ENCODE measurements at regions not wholly inside any gene's neighbourhood (a gene's known extent, or its start where the extent isn't known, plus 50 kb on each side); places are given as distances from the start of the nearest gene placed in this dataset.

GRCh38 chr1:87812871-87813577 lies 484.3 kb downstream of the LMO4 start:
- no peak for DNase-seq
- Mint-ChIP-seq H3K4me1 (no peaks in the 10 kb centered on the region), H3K27me3 (ENCODE audit: low read depth, poor library complexity) (no peaks in the 10 kb centered on the region), H3K36me3 (ENCODE audit: low read depth) (peaks cover 5% of the 10 kb centered on the region), H3K27ac (peak overlapping the region; percentile 10), H3K9me3 (peaks cover 5% of the 10 kb centered on the region), H3K4me3 (no peak overlapping the region)
- TF ChIP-seq CTCF (IDR thresholded peaks at IDR 0.05), result no peak

- Mint-ChIP-seq H3K9me3 (no peaks in the 10 kb centered on the region), H3K36me3 (ENCODE audit: low read depth) (no peaks in the 10 kb centered on the region), H3K4me3 (no peak overlapping the region), H3K27ac (no peak overlapping the region), H3K27me3 (ENCODE audit: low read depth, poor library complexity) (no peaks in the 10 kb centered on the region), H3K4me1 (no peaks in the 10 kb centered on the region)
- TF ChIP-seq CTCF (IDR thresholded peaks at IDR 0.05), result no peak
- no peak for DNase-seq
Observed at GRCh38 chr1:87814573-87814972, 485.9 kb downstream of the LMO4 start.

GRCh38 chr1:87816646-87817045 lies 488.0 kb downstream of the LMO4 start:
- H3K27ac Mint-ChIP-seq, result no peak overlapping the region
- H3K4me1 Mint-ChIP-seq, result peaks cover 13% of the 10 kb centered on the region
- no peaks in the 10 kb centered on the region for H3K9me3 Mint-ChIP-seq
- H3K27me3 Mint-ChIP-seq (ENCODE audit: low read depth, poor library complexity), result no peaks in the 10 kb centered on the region
- H3K4me3 Mint-ChIP-seq, result no peak overlapping the region
- no peak for DNase-seq
- H3K36me3 Mint-ChIP-seq (ENCODE audit: low read depth), result no peaks in the 10 kb centered on the region
- TF ChIP-seq CTCF (IDR thresholded peaks at IDR 0.05), result no peak

- peaks cover 13% of the 10 kb centered on the region for H3K4me1 Mint-ChIP-seq
- no peaks in the 10 kb centered on the region for H3K9me3 Mint-ChIP-seq
- H3K27me3 Mint-ChIP-seq (ENCODE audit: low read depth, poor library complexity), result no peaks in the 10 kb centered on the region
- DNase-seq, result no peak
- no peak for TF ChIP-seq CTCF (IDR thresholded peaks at IDR 0.05)
- H3K27ac Mint-ChIP-seq, result no peak overlapping the region
- no peaks in the 10 kb centered on the region for H3K36me3 Mint-ChIP-seq (ENCODE audit: low read depth)
- H3K4me3 Mint-ChIP-seq, result no peak overlapping the region
Observed at GRCh38 chr1:87820668-87821334, 492.1 kb downstream of the LMO4 start.

- peaks cover 13% of the 10 kb centered on the region for H3K4me1 Mint-ChIP-seq
- TF ChIP-seq CTCF (IDR thresholded peaks at IDR 0.05), result no peak
- no peak overlapping the region for H3K4me3 Mint-ChIP-seq
Observed at GRCh38 chr1:87821335-87821697, 492.6 kb downstream of the LMO4 start.

More at GRCh38 chr1:87821335-87821697, 492.6 kb downstream of the LMO4 start:
- no peak for DNase-seq
- Mint-ChIP-seq H3K9me3 (no peaks in the 10 kb centered on the region), H3K27ac (no peak overlapping the region), H3K36me3 (ENCODE audit: low read depth) (no peaks in the 10 kb centered on the region), H3K27me3 (ENCODE audit: low read depth, poor library complexity) (no peaks in the 10 kb centered on the region)
